ENCODE measurements at regions not wholly inside any gene's neighbourhood (a gene's known extent, or its start where the extent isn't known, plus 50 kb on each side); places are given as distances from the start of the nearest gene placed in this dataset.
"Not testable (repeated sequence)": the region's sequence is repeated elsewhere in the genome, so short reads cannot be mapped to it uniquely, and the experiment has no call there.

- DNase-seq (no peak), ATAC-seq (no peak)
These were observed 546.2 kb upstream of the ADGRL2 start for GRCh38 chr1:81254560-81254959.

DNA sequence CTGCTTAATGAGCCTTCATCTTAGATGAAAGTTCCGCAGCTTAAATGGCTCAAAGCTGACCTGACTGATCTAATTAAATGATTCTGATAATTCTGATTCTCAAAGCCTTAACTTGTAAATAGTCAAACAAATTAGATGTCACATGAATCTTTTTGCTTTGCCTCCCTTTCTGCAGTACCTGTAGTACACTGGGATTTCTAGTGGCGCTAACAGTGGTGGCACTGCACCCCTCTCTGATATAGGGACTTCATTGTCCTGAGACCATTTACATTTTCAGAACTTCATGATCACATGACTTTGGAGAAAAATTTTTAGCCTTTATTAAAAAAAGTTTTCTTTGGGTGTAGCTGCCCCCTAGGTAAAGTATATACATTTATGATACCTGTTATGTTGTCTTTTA is 546.7 kb upstream of the ADGRL2 start:
- DNase-seq (no peak), ATAC-seq (no peak)

DNA sequence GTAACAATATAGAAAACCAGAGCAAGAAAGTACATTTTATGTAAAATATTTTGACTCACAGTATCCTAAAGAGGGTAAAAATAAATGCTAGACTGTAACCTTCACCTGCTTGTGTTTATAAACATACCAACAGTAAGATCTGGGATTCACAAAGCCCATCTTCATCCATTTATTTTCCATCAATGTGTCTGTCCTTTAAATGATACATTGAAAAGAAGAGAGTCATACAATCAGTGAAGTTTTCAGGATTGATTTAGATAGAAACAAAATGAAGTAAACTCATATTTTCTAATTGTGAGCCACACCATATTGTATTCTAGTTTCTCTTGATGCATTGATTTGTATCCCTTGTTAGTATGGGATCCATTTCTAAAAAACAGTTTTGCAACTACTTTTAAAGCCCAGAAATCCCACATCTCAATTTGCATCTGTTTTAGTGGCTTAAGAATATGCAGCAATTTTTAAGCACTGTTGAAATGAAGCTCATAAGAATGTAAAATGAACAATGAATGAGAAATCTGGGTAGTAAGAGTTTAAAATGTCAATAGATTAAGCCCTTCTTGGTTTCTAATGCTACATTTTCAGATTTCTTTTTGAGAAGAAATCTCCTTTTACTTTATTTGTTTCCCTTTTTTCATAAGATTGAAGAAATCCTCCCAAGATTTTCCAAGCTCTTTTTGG is 548.1 kb upstream of the ADGRL2 start:
- DNase-seq (no peak), ATAC-seq (no peak)

GRCh38 chr1:81250825-81251224 is 549.9 kb upstream of the ADGRL2 start:
- ATAC-seq, DNase-seq: not testable (repeated sequence)

- ATAC-seq, result not testable (repeated sequence)
These were observed 555.5 kb upstream of the ADGRL2 start for GRCh38 chr1:81245084-81245715.

DNA sequence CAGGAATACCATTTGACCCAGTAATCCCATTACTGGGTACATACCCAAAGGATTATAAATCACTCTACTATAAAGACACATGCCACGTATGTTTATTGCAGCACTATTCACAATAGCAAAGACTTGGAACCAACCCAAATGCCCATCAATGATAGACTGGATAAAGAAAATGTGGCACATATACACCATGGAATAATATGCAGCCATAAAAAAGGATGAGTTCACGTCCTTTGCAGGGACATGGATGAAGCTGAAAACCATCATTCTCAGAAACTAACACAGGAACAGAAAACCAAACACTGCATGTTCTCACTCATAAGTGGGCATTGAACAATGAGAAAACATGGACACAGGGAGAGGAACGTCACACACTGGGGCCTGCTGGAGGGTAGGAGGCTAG is 556.1 kb upstream of the ADGRL2 start:
- not testable (repeated sequence) for ATAC-seq, DNase-seq

More at GRCh38 chr1:81245084-81245715, 555.5 kb upstream of the ADGRL2 start:
- not testable (repeated sequence) for DNase-seq

- ATAC-seq (no peak), DNase-seq (no peak)
These were observed 558.6 kb upstream of the ADGRL2 start for GRCh38 chr1:81242103-81242502.

- no peak for DNase-seq
- no peak for ATAC-seq
These were observed 562.6 kb upstream of the ADGRL2 start for GRCh38 chr1:81238129-81238528.

DNA sequence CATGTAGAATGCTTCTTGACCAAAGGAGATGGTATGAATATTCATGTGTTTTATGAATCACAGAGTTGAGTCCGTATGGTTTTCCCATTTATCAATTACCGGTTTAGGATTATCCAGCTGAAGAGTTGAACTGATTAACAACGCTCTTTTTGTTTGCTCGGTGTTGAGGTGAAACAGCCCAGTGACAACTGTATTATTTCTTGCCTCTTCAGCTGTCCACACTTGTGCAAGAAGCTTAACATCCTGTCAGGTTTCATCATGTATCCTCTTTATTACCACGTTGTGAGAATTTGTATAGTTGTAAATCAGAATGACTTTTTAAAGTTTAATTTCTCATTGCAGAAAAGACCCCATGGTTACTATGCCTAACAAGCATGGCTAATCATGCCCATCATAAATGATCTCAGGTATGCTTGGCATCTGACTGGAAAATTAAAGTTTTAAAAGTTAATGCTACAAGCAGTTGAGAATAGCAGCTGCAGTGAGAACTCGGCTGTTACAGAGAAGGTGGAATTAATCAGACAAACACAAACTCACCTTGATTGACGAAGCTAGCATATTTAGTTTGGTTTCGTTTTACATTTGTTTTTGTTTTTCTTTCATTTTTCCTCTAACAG is 563.2 kb upstream of the ADGRL2 start:
- ATAC-seq (no peak), DNase-seq (no peak)

GRCh38 chr1:81234237-81234636 is 566.5 kb upstream of the ADGRL2 start:
- no peak for ATAC-seq
- DNase-seq, result no peak

DNA sequence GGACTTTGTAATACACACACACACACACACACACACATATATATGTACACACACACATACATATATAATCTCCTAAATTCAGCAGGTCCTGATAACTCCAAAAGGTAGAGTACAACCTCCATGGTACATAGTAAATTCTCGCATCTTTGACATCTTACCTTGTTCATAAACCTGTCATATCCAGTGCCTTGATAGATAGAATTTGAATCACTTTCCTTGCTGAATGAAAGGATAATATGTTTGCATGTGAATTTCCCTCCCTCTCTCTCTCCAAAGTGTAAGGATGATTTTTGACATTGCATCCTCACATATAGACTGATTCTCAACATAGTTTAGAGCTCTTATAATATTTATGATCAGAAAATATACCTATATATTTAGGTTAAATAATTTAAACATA is 567.1 kb upstream of the ADGRL2 start:
- no peak for ATAC-seq

DNA sequence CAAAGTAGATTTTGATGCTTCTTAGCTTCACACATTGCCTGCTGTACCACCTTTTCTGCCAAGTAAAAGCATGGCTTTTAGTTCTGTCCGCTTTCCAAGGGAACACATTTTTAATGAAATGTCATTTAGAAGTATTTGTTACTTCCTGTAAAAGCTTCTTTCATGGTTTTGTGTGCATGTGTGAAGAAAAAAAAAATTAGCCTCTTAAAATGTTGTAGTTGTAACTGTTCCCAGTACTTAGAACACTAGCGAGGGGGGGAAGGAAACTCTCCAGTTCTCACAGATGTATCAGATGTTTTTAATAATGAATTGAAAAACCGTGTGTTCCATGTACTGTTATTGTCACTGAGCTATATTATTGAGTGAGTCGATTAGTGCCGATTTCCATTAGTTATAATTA is 568.3 kb upstream of the ADGRL2 start:
- ATAC-seq, result no peak

More for the DNA sequence above, 567.1 kb upstream of the ADGRL2 start:
- DNase-seq, result no peak

DNA sequence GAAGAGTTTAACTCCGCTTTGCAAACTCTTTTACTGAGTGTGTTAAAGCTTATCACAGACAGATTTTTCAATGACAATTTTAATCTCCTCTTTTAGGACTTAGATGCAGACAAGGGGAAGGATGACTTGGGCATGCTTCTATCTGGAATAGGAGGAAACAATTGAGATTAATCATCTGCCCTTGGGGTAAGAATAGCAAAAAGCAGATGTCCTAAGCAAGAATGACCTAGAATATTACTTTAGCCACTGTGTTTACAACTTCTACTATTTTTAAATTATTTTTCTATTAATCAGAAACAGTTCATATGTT is 569.0 kb upstream of the ADGRL2 start:
- no peak for DNase-seq
- ATAC-seq, result no peak

More for the DNA sequence above, 568.3 kb upstream of the ADGRL2 start:
- DNase-seq, result no peak

DNA sequence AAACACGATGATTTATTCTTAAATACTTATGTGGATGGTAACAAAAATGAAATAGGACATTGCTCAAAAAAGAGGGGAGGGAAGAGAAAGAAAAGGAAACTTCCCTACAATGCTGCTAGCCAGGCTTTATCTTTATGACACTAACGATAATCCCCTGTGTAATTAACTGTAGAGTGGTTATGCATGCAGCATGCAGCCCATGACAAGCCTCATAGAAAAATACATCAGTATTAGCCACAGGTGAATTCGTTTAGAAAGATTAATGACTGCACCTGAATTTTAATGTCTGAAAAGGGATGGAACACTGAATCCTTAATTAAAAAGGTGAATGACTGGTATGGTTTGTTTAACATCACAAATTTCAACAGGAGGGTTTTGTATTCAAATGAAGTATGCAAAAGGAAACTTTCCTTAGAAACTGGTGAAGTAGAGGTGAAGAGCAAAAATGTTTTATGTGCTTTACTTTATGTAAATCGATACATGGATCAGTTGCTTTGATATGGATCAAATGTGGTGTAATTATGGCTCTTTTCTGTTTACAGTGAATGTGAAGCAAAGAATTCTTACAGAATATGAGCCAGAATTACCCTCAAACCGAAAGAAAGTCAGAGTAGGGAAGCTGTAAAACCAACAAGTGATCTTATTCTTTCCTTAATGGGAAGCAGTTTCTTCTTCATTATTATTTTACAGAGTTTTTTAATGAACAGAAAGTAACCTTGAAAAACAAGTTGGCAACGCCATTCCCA is 569.6 kb upstream of the ADGRL2 start:
- DNase-seq, result no peak

GRCh38 chr1:81228926-81229325 is 571.8 kb upstream of the ADGRL2 start:
- no peak for ATAC-seq
- DNase-seq, result no peak

More for the DNA sequence above, 569.6 kb upstream of the ADGRL2 start:
- no peak for ATAC-seq

GRCh38 chr1:81226603-81226928 is 574.2 kb upstream of the ADGRL2 start:
- ATAC-seq (no peak), DNase-seq (no peak)

DNA sequence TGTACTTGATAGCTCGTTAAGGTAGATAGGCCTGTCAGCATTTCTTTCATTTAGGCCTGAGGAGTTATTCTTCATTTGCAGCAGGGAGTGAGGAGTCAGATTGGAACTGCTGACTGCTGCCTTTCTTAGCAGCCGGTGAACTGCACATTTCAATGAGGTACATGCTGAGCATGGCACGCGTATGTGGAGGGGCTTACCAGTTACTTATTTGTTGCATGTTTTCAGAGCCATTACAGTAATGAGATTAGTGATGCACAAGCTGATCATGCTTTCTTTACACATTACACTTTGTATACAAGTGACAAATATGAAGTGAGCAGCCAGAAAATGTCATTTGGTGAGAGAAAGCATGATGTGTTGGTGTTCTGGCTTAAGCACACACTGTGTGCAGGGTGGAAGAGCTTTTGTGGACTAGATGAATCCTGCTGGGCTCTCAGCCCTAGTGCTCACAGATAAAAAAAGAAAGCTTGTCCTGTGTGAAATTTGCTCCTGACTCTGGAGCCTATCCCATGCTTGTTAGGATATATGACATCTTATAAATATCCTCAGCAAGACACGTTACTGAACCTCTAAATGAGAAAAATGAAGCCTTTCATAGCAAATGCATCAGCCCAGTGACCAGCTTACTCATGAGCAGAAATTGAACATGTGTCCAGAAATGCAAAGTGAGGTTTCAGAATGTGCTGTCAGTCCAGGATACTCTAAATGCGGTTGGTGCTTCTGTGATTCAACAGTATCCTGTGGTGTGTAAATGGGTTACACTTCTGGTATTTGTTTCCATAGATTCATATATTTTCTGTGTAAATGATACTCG is 574.7 kb upstream of the ADGRL2 start:
- DNase-seq (no peak), ATAC-seq (no peak)

DNA sequence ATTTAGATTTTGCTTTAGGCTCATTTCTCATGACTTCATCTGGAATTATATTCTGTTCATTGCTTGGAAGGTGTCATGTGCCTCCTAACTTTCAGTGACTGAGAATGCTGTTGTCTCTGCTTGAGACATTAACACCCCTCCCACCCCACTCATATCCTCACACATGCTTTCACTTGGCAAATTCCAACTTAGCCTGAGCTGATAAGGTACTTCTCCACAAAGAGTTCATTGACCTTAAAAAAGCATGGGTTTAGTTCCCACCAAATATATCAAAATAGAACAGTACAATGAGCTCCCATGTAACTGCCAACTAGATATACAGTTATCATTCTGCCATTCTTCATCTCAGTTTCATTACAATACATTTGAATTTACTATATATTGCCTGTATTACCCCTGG is 576.5 kb upstream of the ADGRL2 start:
- ATAC-seq, result no peak
- DNase-seq, result no peak

DNA sequence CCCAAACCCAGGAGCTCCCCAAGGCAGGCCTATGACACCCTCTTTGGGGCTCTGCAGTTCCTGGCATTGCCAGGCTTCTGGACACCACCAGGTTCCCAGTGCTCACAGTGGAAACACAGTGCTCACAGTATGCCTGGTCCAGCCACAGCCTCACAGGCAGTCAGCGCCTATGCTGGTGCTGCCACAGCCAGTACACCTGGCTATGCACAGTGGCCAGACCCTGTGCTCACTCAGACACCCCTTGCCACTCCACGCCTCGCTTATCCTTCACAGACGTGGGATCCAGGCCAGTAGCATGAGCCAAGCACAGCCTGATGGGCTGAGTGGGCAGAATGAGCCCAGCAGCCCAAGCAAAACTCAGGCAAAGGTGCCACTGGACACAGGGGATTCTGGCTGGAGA is 579.2 kb upstream of the ADGRL2 start:
- no peak for ATAC-seq
- DNase-seq, result no peak

- ATAC-seq (no peak), DNase-seq (no peak)
These were observed 580.1 kb upstream of the ADGRL2 start for GRCh38 chr1:81220614-81221071.

DNA sequence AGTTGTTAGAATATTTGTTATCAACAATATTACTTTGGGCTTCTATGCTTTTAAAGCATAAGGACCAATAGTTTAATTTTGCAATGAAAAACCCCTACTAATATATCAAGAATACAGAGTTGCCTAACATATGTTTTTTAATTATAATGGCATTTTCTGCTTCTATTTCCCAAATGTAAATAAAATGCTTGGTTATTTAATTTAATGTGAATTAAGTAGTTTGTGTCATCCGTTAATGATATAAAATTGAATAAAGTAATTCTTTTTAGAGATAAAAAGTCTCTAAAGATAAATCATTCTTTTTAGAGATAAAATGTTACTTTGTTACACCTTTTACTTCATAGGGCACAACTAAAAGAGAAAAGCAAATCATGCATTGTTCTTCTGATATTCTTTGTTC is 583.7 kb upstream of the ADGRL2 start:
- DNase-seq, result no peak
- no peak for ATAC-seq

DNA sequence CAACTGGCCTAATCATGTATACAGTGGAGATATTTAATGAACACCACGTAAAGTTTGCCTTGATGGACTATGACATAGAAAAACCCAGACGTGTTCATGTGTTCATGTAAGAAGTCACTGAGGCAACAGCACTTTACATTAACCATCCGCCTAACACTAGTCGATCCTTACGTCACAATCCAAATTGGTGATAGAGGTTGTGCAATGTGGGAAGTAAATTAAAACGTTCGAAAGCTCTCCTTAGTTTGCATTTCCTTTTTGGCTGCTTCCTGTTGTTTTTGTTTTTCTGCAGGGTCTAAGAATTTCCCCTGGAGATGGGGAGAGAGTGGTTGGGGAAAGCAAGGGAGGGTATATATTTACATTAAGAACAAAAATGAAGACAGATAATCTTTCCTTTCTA is 587.5 kb upstream of the ADGRL2 start:
- DNase-seq, result no peak

More for the DNA sequence above, 587.5 kb upstream of the ADGRL2 start:
- no peak for ATAC-seq

All from stimulated activated naive CD8-positive, alpha-beta T cell treated with anti-CD3 and anti-CD28 coated beads, Interleukin-15, Interleukin-2, amounts not matched to agents 100 U/mL and 50 U/mL, for 24 hours (primary cell).